Stimulated activated CD8-positive, alpha-beta memory T cell treated with anti-CD3 and anti-CD28 coated beads, Interleukin-15, amount 100 ng/mL, for 24 hours (primary cell): ENCODE measurements at regions not wholly inside any gene's neighbourhood (a gene's known extent, or its start where the extent isn't known, plus 50 kb on each side); places are given as distances from the start of the nearest gene placed in this dataset.

ENCODE experiments used
- DNase-seq: peaks from one replicate; pipeline ENCODE4 v3.0.0-alpha.2; 2020; ENCODE audit warnings: low read depth

GRCh38 chr6:111958534-111958933 lies 85.3 kb upstream of the FYN start:
- no peak for DNase-seq

GRCh38 chr6:111959766-111960165 lies 86.5 kb upstream of the FYN start:
- DNase-seq = no peak

DNA sequence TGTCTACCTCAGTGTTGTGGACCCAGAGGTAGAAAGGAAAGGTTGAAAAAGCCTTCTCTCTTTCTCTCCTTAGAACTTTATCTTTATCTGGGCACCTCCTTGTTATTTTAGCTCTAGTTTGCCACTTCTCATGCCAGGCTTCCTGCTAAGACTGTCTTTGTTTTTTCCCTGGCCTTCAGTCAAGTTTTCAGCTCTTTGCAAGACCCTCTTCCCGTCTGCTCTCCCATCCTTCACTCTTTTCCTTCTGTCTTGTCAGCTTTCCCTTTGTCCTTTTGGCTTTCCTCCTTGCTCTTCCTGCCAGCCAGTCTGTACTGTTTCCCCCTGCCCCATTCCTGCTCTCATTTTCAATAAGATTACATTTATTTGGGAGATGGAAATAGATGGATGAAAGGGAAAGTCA lies 86.8 kb upstream of the CCN6 start:
- no peak for DNase-seq

DNA sequence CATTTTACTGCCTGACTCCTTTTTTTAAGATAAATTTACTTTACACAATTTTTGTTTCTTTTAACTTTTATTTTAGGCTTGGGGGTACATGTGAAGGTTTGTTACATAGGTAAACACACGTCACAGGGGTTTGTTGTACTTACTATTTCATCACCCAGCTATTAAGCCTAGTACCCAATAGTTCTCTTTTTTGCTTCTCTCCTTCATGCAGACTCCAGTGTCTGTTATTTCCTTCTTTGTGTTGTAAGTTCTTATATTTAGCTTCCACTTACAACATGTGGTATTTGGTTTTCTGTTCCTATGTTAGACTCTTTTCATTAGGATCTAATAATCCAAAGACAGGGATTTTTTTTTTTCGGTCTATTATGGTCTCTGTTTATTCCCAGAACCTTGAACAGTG lies 83.5 kb upstream of the CCN6 start:
- no peak for DNase-seq

DNA sequence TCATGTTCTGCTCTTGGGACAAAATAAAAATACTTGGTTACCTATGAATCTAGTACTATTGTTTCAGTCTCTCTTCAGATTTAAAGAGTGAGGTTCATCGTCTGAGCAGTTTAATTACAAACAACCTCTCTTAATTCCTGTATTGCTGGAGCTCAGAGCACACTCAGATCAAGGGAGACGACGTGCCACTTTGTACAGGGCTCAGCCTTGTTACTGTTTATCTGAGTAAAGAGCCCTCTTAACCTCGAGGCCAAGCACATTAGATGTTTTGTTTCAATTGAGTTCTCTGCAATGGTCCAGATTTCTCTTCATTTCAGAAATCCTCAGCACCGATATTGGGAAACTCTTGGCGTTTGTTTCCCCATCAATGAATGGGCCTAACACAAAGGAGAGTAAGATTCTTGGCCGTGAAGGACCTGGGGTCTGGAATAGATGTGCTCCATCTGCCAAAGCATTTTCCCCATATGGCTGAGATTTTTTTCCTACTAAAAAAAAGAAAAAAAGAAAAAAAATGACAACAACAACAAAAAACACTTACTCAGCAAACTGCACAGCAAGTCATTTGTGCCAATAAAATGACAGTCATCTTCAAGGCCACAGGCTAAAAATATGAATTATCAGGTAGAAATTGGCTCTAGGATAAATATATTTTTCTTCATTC lies 82.6 kb upstream of the CCN6 start:
- no peak for DNase-seq

DNA sequence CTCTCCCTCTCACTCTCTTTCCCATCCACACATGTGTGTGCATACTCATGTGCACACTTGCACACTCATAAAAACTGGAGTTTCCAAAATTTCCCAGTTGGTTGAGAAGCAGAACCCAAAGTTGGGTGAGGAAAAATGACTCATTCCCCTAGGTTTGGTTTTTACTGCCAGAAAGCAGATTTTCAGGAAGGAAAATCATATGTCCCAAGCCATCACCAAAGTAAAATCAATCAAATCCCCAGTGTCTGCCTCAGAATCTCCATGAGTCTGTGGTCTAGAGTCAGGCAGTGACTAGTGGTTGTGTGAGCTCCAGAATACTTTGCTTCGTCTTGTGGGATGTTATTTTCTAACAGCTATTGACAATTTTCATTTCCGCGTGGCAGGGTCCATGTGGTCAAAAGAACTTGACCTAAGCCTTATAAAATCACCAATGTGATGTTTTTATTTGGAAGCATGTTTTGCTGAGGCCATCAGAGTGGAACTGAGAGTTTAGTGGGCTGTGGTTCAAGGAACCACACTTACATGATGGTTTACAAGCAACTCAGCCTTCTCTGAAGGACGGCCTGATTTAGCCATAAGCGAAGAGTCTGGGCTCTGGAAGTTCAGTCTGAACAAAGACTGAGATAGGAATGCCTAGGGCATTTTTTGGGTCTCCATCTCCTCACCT lies 81.9 kb upstream of the CCN6 start:
- no peak for DNase-seq

GRCh38 chr6:111972745-111973117 lies 81.2 kb upstream of the CCN6 start:
- DNase-seq = no peak

GRCh38 chr6:111973118-111973761 lies 80.7 kb upstream of the CCN6 start:
- DNase-seq = no peak

GRCh38 chr6:111973927-111974639 lies 79.8 kb upstream of the CCN6 start:
- no peak for DNase-seq

DNA sequence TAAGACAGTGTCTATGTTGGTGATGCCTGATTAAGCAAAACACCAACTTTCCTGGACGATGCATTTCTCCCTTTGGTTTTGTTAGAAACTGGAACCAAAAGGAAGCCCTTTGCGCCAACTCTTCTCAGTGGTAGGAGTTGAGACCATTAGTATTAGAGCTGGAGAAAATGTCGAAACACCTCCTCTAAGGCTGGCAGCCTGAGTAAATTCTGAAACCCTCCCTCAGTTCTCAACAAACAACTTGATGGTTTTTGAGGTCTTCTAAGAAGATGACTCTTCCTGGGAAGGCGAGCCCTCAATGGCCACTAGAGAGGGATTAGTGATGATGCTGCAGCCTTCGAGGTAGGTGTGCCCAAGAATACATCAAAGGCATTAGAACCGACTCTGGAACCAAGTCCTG lies 78.4 kb upstream of the CCN6 start:
- no peak for DNase-seq

DNA sequence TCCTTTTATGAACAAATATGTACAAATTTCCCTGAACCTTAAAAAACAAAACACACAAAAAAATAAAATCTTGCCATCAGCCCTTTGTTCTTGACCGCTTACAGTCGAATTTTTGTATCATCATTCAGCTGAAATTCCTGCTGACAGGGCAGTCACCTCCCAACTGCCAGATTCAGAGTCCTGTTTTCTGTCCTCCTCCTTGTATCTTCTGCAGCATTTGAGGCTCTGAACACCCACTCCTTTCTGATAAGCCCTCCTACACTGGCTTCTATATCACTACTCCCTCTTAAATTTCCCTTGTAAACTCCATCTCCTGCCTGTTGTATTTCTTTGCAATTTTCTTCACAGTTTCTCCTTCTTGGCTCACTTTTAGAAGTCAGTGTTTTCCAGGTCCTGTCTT lies 77.8 kb upstream of the CCN6 start:
- DNase-seq = no peak

DNA sequence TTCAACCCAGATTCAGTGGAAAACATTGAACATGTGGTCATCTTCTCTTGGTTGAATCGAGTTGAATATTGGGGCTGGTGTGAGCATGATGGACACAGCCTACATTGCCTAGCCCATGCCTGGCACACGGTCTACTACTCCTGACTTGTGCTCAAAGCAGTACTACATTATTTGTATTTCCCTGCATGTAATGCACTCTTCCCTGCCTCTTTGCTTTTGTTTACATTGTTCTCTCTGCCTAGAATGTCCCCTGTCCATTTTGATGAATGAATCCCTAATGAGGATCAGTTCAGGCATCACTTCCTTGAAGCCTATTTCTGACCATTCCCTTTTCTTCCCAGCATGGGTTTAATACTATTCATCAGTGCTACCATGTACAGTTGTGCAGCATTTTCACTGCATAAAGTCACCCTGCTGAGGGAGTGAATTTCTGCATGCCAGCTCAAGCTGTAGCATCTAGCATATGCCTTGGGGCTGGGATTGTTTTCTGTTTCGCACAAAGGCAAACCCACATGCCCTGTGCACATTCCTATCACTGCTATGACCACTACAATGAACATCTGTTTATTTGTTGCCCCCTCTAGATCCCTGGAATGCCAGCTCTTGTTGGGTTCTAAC lies 75.3 kb upstream of the CCN6 start:
- DNase-seq = no peak

- DNase-seq = no peak
Measured at GRCh38 chr6:111979633-111980032, 74.3 kb upstream of the CCN6 start.

GRCh38 chr6:111980143-111980542 lies 73.8 kb upstream of the CCN6 start:
- DNase-seq = no peak

GRCh38 chr6:111980971-111981840 lies 72.7 kb upstream of the CCN6 start:
- no peak for DNase-seq

GRCh38 chr6:111982681-111983080 lies 71.2 kb upstream of the CCN6 start:
- DNase-seq = no peak

DNA sequence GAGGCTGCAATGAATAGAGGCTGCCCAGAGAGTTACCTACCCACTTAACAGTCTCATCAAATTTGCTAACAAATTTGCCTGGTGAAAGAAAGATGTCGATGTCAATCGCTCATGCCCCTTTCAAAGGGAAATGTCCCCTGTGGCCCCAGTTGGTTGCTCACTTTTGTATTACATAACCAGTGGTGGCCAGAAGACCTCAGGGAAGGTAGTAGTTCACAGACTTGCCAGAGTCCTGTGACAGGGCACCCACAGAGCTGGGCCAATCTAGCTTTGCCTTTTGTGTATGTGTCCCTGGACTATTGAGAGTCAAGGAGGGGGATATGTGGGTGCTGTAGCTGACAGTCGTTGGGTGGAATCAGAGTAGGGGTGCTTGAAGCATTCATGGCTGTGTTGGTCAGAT lies 70.7 kb upstream of the CCN6 start:
- no peak for DNase-seq

DNA sequence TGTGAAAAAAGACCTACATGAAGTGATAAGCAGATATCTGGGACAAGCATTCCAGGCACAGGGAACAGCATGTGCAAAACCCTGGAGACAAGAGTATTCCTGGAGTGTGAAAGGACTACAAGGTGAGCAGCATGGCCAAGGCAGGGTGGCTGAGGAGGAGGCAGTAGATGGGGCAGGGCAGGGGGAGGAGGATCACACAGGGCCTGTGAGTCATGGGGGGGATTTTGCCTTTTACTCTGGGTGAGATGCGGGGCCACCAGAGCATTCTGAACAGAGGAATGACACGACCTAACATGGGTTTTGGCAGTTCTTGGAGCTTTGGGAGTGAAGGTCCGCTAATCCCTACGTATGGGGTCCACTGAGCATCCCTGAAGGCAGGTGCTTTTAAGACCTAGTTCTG lies 69.8 kb upstream of the CCN6 start:
- DNase-seq = no peak

DNA sequence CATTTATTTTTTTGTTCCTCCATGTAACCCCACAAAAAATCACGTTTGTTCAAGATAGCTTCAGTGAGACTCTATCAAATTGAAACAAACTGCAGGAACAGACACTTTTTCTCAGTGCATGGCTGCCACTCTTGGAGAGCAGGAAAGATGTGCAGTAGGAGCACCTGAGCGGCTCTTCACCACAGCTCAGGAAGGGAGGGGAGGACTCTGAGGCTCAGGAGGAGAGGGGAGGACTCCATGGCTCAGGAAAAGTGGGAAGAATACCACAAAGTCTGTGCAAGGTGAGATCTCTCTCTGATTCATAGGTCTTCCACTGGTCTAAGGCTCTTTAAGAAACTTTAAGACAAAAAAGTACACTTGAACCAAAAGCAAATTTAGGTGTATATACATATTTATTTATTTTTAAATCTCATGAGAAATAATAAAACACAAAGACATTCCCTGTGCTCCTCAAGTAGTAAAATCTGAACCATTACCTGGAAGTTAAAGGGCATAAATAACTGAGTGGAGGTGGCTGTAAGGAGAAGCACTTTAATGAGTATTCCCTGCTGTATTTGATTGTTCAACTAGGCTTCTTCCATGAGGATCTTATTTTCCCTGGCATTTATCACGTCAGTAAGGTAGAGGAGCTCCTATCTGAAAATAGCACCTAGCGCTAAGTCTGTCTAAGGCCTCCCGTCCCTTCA lies 69.2 kb upstream of the CCN6 start:
- no peak for DNase-seq

DNA sequence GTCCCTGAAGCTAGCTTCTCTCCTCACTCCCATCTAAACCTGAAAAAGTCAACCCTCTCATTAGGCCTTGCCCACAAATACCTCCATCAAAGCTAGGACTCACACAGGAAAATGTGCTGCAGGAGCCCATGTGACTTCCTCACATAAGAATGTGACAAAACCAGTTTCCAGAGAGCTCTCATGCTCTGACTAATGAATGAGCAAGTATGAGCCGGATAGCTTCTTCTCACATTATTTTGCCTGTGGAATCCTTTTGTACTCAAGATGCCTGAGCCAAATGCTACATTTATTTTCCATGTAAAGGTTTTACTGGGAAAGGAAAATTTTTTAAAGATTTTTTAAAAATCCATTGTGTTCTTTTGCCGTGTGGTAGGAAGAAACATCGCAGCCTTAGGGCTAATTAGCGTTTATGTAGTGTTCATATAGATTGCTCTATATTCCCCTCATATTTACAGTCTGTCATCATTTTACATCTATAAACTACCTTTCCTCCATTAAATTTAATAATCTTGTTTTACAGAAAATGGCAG lies 68.6 kb upstream of the CCN6 start:
- DNase-seq = no peak

GRCh38 chr6:111986651-111987050 lies 67.3 kb upstream of the CCN6 start:
- DNase-seq = no peak
